ENCODE measurements at regions not wholly inside any gene's neighbourhood (a gene's known extent, or its start where the extent isn't known, plus 50 kb on each side); places are given as distances from the start of the nearest gene placed in this dataset.

- TF ChIP-seq, protein P1, sequence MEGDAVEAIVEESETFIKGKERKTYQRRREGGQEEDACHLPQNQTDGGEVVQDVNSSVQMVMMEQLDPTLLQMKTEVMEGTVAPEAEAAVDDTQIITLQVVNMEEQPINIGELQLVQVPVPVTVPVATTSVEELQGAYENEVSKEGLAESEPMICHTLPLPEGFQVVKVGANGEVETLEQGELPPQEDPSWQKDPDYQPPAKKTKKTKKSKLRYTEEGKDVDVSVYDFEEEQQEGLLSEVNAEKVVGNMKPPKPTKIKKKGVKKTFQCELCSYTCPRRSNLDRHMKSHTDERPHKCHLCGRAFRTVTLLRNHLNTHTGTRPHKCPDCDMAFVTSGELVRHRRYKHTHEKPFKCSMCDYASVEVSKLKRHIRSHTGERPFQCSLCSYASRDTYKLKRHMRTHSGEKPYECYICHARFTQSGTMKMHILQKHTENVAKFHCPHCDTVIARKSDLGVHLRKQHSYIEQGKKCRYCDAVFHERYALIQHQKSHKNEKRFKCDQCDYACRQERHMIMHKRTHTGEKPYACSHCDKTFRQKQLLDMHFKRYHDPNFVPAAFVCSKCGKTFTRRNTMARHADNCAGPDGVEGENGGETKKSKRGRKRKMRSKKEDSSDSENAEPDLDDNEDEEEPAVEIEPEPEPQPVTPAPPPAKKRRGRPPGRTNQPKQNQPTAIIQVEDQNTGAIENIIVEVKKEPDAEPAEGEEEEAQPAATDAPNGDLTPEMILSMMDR (IDR thresholded peaks at IDR 0.05), result no peak
- TF ChIP-seq POLR2AphosphoS5 (IDR thresholded peaks at IDR 0.05; ENCODE audit: low read depth, low read length), result no peak
- TF ChIP-seq, protein P2, sequence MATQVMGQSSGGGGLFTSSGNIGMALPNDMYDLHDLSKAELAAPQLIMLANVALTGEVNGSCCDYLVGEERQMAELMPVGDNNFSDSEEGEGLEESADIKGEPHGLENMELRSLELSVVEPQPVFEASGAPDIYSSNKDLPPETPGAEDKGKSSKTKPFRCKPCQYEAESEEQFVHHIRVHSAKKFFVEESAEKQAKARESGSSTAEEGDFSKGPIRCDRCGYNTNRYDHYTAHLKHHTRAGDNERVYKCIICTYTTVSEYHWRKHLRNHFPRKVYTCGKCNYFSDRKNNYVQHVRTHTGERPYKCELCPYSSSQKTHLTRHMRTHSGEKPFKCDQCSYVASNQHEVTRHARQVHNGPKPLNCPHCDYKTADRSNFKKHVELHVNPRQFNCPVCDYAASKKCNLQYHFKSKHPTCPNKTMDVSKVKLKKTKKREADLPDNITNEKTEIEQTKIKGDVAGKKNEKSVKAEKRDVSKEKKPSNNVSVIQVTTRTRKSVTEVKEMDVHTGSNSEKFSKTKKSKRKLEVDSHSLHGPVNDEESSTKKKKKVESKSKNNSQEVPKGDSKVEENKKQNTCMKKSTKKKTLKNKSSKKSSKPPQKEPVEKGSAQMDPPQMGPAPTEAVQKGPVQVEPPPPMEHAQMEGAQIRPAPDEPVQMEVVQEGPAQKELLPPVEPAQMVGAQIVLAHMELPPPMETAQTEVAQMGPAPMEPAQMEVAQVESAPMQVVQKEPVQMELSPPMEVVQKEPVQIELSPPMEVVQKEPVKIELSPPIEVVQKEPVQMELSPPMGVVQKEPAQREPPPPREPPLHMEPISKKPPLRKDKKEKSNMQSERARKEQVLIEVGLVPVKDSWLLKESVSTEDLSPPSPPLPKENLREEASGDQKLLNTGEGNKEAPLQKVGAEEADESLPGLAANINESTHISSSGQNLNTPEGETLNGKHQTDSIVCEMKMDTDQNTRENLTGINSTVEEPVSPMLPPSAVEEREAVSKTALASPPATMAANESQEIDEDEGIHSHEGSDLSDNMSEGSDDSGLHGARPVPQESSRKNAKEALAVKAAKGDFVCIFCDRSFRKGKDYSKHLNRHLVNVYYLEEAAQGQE (IDR thresholded peaks at IDR 0.05; ENCODE audit: insufficient read depth in 1 of 2, low read depth in 2 of 2, low read length in 1 of 2), result no peak
Measured at GRCh38 chr16:64058685-64059084, 1063.2 kb downstream of the CDH11 start.
